Mesenchymal stem cell (in vitro differentiated cells and primary cell): ENCODE measurements at regions not wholly inside any gene's neighbourhood (a gene's known extent, or its start where the extent isn't known, plus 50 kb on each side); places are given as distances from the start of the nearest gene placed in this dataset.

Experiments
- DNase-seq: peaks from one replicate; pipeline ENCODE4 v3.0.0-alpha.2; 2013
- H2AFZ ChIP-seq: one replicate; pipeline ENCODE4 v1.6.1; 2013; ENCODE audit warnings: low read depth, mild to moderate bottlenecking, control low read depth, inconsistent platforms, low read length, moderate library complexity
- H2AK5ac ChIP-seq: 2 replicates; pipeline ENCODE4 v1.6.1; 2013; ENCODE audit warnings: low read length, moderate library complexity, mild to moderate bottlenecking, inconsistent platforms; ENCODE audit not compliant: severe bottlenecking
- H2BK120ac ChIP-seq: one replicate; pipeline ENCODE4 v1.6.1; 2013; ENCODE audit warnings: low read depth, mild to moderate bottlenecking, inconsistent platforms, low read length, moderate library complexity
- H2BK12ac ChIP-seq, 2 experiments: one replicate each; pipeline ENCODE4 v1.6.1; 2013; ENCODE audit warnings: inconsistent platforms in 2 of 2, low read length in 2 of 2, mild to moderate bottlenecking in 2 of 2, moderate library complexity in 2 of 2, control low read depth in 1 of 2
- H2BK15ac ChIP-seq: one replicate; pipeline ENCODE4 v1.6.1; 2013; ENCODE audit warnings: mild to moderate bottlenecking, low read depth, inconsistent platforms; ENCODE audit not compliant: poor library complexity, severe bottlenecking
- H2BK5ac ChIP-seq: 2 replicates; pipeline ENCODE4 v1.6.1; 2013; ENCODE audit warnings: low read depth, mild to moderate bottlenecking, low read length, control low read depth, inconsistent platforms; ENCODE audit not compliant: poor library complexity, severe bottlenecking
- H3K14ac ChIP-seq, 2 experiments: one replicate each; pipeline ENCODE4 v1.6.1; 2013; ENCODE audit warnings: inconsistent platforms in 2 of 2, low read length in 2 of 2, control low read depth in 1 of 2, mild to moderate bottlenecking in 1 of 2, moderate library complexity in 1 of 2
- H3K18ac ChIP-seq, 2 experiments: one replicate each; pipeline ENCODE4 v1.6.1; 2013; ENCODE audit warnings: inconsistent platforms in 2 of 2, low read length in 2 of 2, control low read depth in 1 of 2, low read depth in 1 of 2, mild to moderate bottlenecking in 1 of 2
- H3K23ac ChIP-seq, 2 experiments: one replicate each; pipeline ENCODE4 v1.6.1; 2013; ENCODE audit warnings: inconsistent platforms in 2 of 2, low read length in 2 of 2, mild to moderate bottlenecking in 2 of 2, moderate library complexity in 2 of 2, control low read depth in 1 of 2
- H3K27ac ChIP-seq: 2 replicates; pipeline ENCODE4 v1.5.1; 2013; ENCODE audit warnings: mild to moderate bottlenecking, moderate library complexity, low read length, control low read depth, inconsistent platforms; ENCODE audit not compliant: poor library complexity, severe bottlenecking
- H3K27me3 ChIP-seq, 2 experiments: 2 replicates each; pipeline versions ENCODE4 v1.6.1 to v1.7.0; 2013; ENCODE audit warnings: low read length in 2 of 2, mild to moderate bottlenecking in 2 of 2, moderate library complexity in 2 of 2, control low read depth in 1 of 2, inconsistent platforms in 1 of 2; ENCODE audit not compliant: control insufficient read depth in 1 of 2, insufficient read depth in 1 of 2
- H3K36me3 ChIP-seq, 2 experiments: 2 replicates each; pipeline versions ENCODE4 v1.6.1 to v1.7.0; 2013; ENCODE audit warnings: low read length in 2 of 2, control low read depth in 1 of 2, inconsistent platforms in 1 of 2, low read depth in 1 of 2, mild to moderate bottlenecking in 1 of 2; ENCODE audit not compliant: insufficient read depth in 2 of 2, control insufficient read depth in 1 of 2
- H3K4ac ChIP-seq, 2 experiments: one replicate each; pipeline ENCODE4 v1.6.1; 2013; ENCODE audit warnings: inconsistent platforms in 2 of 2, low read length in 2 of 2, mild to moderate bottlenecking in 2 of 2, moderate library complexity in 2 of 2, control low read depth in 1 of 2, low read depth in 1 of 2
- H3K4me1 ChIP-seq: 2 replicates; pipeline ENCODE4 v1.6.1; 2013; ENCODE audit warnings: low read depth, low read length, control low read depth; ENCODE audit not compliant: control insufficient read depth, insufficient read depth
- H3K4me2 ChIP-seq: 2 replicates; pipeline ENCODE4 v1.6.1; 2013; ENCODE audit warnings: low read length, mild to moderate bottlenecking, inconsistent platforms; ENCODE audit not compliant: poor library complexity, severe bottlenecking
- H3K4me3 ChIP-seq, 2 experiments: 2 replicates each; pipeline versions ENCODE4 v1.5.1 to v1.7.0; 2013; ENCODE audit warnings: low read length in 2 of 2, mild to moderate bottlenecking in 2 of 2, control low read depth in 1 of 2, low read depth in 1 of 2; ENCODE audit not compliant: insufficient read depth in 1 of 2
- H3K79me1 ChIP-seq: replicated peaks from 2 replicates; pipeline ENCODE4 v1.6.1; 2013; ENCODE audit warnings: mild to moderate bottlenecking, control low read depth, low read length, inconsistent platforms; ENCODE audit not compliant: poor library complexity, severe bottlenecking
- H3K9ac ChIP-seq: 2 replicates; pipeline ENCODE4 v1.7.0; 2013; ENCODE audit warnings: mild to moderate bottlenecking, low read length, moderate library complexity
- H3K9me3 ChIP-seq: 2 replicates; pipeline ENCODE4 v1.7.0; 2013; ENCODE audit warnings: mild to moderate bottlenecking, low read length; ENCODE audit not compliant: control insufficient read depth
- H4K8ac ChIP-seq: one replicate; pipeline ENCODE4 v1.6.1; 2013; ENCODE audit warnings: inconsistent platforms, mild to moderate bottlenecking, low read length, moderate library complexity
- H4K91ac ChIP-seq: one replicate; pipeline ENCODE4 v1.6.1; 2013; ENCODE audit warnings: mild to moderate bottlenecking, low read length, inconsistent platforms
- WGBS: methylation state at CpG from one replicate; pipeline ENCODE4 v1.1.7; 2013; ENCODE audit warnings: mixed read lengths; 5-methylcytosine and 5-hydroxymethylcytosine counted together

DNA sequence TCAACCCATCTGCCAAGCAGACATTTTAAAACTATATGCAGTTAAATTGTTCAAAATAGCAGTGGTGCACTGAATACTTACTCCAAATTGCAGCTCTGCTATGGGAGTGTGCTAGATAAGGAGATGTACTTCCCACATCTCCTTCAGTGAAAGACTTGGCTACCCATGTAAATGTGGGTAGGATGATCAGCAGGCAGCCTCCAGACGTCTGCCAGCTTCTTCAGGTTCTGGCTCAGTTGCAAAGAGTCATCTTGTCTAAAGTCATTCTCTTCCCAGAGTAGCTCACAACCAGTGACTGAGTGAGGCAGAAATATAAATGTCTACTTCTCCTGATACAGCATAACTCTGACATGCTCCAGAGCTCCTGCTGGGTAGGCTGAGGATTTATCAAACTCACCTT lies 1050.0 kb upstream of the CDH10 start:
- H2BK15ac ChIP-seq: no peak overlapping the region
- H3K23ac ChIP-seq: peak overlapping the region in 1 of 2 experiments; percentile 72
- H3K4me3 ChIP-seq: no peak overlapping the region
- no peak for DNase-seq
- no peaks in the 10 kb centered on the region for H3K4me1 ChIP-seq
- H3K9ac ChIP-seq: no peak overlapping the region
- no peak overlapping the region for H3K18ac ChIP-seq
- H2BK12ac ChIP-seq: no peak overlapping the region
- no peaks in the 10 kb centered on the region for H3K27me3 ChIP-seq
- H3K14ac ChIP-seq: no peak overlapping the region
- no peak overlapping the region for H3K4ac ChIP-seq
- no peak overlapping the region for H3K27ac ChIP-seq
- H2BK5ac ChIP-seq: no peak overlapping the region
- no peak overlapping the region for H4K8ac ChIP-seq
- H3K79me1 ChIP-seq: no peaks in the 10 kb centered on the region
- peaks cover 3% of the 10 kb centered on the region for H3K9me3 ChIP-seq
- 80% methylated on average over 1 of the region's 1 CpG for WGBS
- H3K4me2 ChIP-seq: no peak overlapping the region
- no peak overlapping the region for H2AK5ac ChIP-seq
- H2AFZ ChIP-seq: no peak overlapping the region
- H3K36me3 ChIP-seq: no peaks in the 10 kb centered on the region
- H2BK120ac ChIP-seq: no peak overlapping the region
- H4K91ac ChIP-seq: no peak overlapping the region

DNA sequence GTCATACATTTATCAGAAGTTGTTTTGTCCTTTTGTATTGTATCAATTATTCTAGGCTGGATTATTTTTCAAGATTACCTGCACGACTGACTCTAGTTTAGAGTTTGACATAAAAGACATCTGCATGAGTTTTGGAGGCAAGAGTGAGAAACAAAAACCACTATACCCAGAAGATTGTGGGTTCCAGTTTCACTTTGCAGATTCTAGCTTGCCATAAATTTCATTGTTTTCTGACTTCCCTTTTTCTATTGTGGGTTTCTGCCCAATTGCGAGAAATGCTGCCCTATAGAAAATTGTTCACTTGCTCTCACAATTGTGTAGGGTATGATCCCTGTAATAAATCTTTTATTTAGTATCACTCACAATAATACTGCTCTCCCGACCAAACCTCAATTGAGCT lies 1043.4 kb upstream of the CDH10 start:
- no peak overlapping the region for H4K8ac ChIP-seq
- WGBS: 100% methylated on average over 3 of the region's 3 CpGs
- H3K36me3 ChIP-seq: no peaks in the 10 kb centered on the region
- H2BK5ac ChIP-seq: no peak overlapping the region
- H4K91ac ChIP-seq: no peak overlapping the region
- H3K27ac ChIP-seq: no peak overlapping the region
- H2BK12ac ChIP-seq: no peak overlapping the region
- H3K27me3 ChIP-seq: no peaks in the 10 kb centered on the region
- H2AFZ ChIP-seq: no peak overlapping the region
- no peak for DNase-seq
- H2BK15ac ChIP-seq: no peak overlapping the region
- H3K14ac ChIP-seq: no peak overlapping the region
- peaks cover 3% of the 10 kb centered on the region for H3K9me3 ChIP-seq
- H3K4me2 ChIP-seq: no peak overlapping the region
- H2BK120ac ChIP-seq: no peak overlapping the region
- H3K79me1 ChIP-seq: no peaks in the 10 kb centered on the region
- H3K4me3 ChIP-seq: no peak overlapping the region
- no peak overlapping the region for H3K23ac ChIP-seq
- H3K9ac ChIP-seq: no peak overlapping the region
- no peak overlapping the region for H3K4ac ChIP-seq
- no peak overlapping the region for H3K18ac ChIP-seq
- no peak overlapping the region for H2AK5ac ChIP-seq
- H3K4me1 ChIP-seq: no peaks in the 10 kb centered on the region

DNA sequence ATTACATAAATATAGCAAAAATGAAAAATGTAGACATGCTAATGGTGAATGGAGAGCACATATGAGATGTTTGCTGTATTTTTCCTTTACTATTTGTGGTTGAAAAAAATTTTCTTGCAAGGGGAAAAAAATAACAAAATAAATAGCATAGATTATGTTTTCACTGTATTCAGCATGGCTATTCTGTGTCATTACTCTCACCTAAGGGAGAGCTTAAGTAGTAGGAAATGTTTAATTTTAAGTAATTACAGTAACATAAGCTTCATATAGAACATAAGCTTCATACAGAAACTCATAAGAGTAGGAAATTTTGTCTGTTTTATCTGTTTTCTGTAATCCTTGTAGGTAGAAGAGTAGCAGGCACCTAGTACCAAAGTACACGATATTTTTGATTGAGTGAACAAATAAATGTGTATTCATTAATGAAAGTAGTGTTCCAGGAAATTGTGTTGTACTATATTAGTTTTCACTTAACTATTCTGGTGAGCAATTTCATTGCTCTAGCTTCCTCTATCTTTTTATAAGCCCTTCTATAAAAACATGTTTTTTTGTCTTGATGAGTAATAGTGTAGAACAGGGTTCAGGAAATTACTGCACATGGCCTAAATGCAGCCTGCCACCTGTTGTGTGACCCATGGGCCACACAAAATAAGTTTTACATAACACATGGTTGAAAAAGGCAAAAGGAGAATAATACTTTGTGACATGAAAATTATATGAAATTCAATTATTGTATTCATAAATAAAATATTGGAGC lies 1025.0 kb upstream of the CDH10 start:
- no peak overlapping the region for H2BK120ac ChIP-seq
- H3K4me2 ChIP-seq: no peak overlapping the region
- 100% methylated on average over 1 of the region's 1 CpG for WGBS
- H2BK5ac ChIP-seq: no peak overlapping the region
- no peak for DNase-seq
- H4K8ac ChIP-seq: no peak overlapping the region
- H2AFZ ChIP-seq: no peak overlapping the region
- no peak overlapping the region for H3K23ac ChIP-seq
- no peak overlapping the region for H3K18ac ChIP-seq
- no peak overlapping the region for H3K14ac ChIP-seq
- H3K36me3 ChIP-seq: no peaks in the 10 kb centered on the region
- no peaks in the 10 kb centered on the region for H3K79me1 ChIP-seq
- no peaks in the 10 kb centered on the region for H3K27me3 ChIP-seq
- H3K4me3 ChIP-seq: no peak overlapping the region
- H3K9ac ChIP-seq: no peak overlapping the region
- H2BK15ac ChIP-seq: no peak overlapping the region
- no peak overlapping the region for H3K27ac ChIP-seq
- H2AK5ac ChIP-seq: no peak overlapping the region
- peaks cover 16% of the 10 kb centered on the region for H3K9me3 ChIP-seq
- H4K91ac ChIP-seq: no peak overlapping the region
- no peak overlapping the region for H2BK12ac ChIP-seq
- no peaks in the 10 kb centered on the region for H3K4me1 ChIP-seq
- no peak overlapping the region for H3K4ac ChIP-seq

DNA sequence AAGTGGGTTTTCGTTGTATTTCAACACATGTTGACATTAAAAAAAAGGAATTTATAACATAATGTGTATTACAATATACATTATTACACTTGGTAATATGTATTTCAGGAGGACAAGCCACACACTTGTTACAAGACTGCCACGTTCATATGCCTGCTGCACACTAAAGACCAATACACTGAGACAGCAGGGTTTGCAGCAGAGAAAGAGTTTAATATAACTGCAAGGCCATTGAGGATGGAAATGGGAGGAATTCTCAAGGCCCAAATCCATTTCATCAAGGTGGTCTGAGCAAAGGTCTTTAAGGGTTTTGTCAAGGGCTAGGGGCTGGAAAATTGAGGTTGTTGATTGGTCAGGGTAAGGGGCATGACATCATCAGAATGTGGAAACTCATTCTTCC lies 1017.8 kb upstream of the CDH10 start:
- H3K27me3 ChIP-seq: no peaks in the 10 kb centered on the region
- H2BK12ac ChIP-seq: no peak overlapping the region
- H3K9me3 ChIP-seq: peaks cover 46% of the 10 kb centered on the region
- no peaks in the 10 kb centered on the region for H3K4me1 ChIP-seq
- H2AFZ ChIP-seq: no peak overlapping the region
- 82% methylated on average over 1 of the region's 2 CpGs for WGBS
- no peak overlapping the region for H2BK120ac ChIP-seq
- no peak overlapping the region for H3K4ac ChIP-seq
- H3K4me3 ChIP-seq: no peak overlapping the region
- no peak overlapping the region for H2BK5ac ChIP-seq
- no peak overlapping the region for H3K9ac ChIP-seq
- H2AK5ac ChIP-seq: no peak overlapping the region
- H3K4me2 ChIP-seq: no peak overlapping the region
- H3K27ac ChIP-seq: no peak overlapping the region
- no peak for DNase-seq
- no peaks in the 10 kb centered on the region for H3K36me3 ChIP-seq
- H3K14ac ChIP-seq: no peak overlapping the region
- no peak overlapping the region for H4K91ac ChIP-seq
- H2BK15ac ChIP-seq: no peak overlapping the region
- H3K23ac ChIP-seq: no peak overlapping the region
- H3K79me1 ChIP-seq: no peaks in the 10 kb centered on the region
- H3K18ac ChIP-seq: no peak overlapping the region
- H4K8ac ChIP-seq: no peak overlapping the region
